Astrocyte (in vitro differentiated cells and primary cell): ENCODE measurements at regions not wholly inside any gene's neighbourhood (a gene's known extent, or its start where the extent isn't known, plus 50 kb on each side); places are given as distances from the start of the nearest gene placed in this dataset.

ENCODE experiments used
- DNase-seq: peaks from one replicate; pipeline ENCODE4 v3.0.0-alpha.2; 2010; ENCODE audit warnings: low read depth
- FAIRE-seq: peaks from 2 replicates; lab custom pipeline; 2011; peaks lifted over from hg19 to GRCh38; lab: Jason Lieb, UNC
- H2AFZ ChIP-seq: 2 replicates; pipeline ENCODE4 v1.6.0; 2012; ENCODE audit warnings: low read depth, low read length, inconsistent platforms
- H3K27ac ChIP-seq: 2 replicates; pipeline ENCODE4 v1.5.1; 2011; ENCODE audit warnings: low read depth, low read length, inconsistent platforms
- H3K27me3 ChIP-seq: 2 replicates; pipeline ENCODE4 v1.6.0; 2011; ENCODE audit warnings: low read length, inconsistent platforms; ENCODE audit not compliant: insufficient read depth
- H3K36me3 ChIP-seq: 2 replicates; pipeline ENCODE4 v1.5.1; 2011; ENCODE audit warnings: low read length, inconsistent platforms; ENCODE audit not compliant: insufficient read depth
- H3K4me1 ChIP-seq: 2 replicates; pipeline ENCODE4 v1.5.1; 2011; ENCODE audit warnings: low read length, inconsistent platforms; ENCODE audit not compliant: insufficient read depth
- H3K4me2 ChIP-seq: 2 replicates; pipeline ENCODE4 v1.6.0; 2012; ENCODE audit warnings: low read length, inconsistent platforms
- H3K4me3 ChIP-seq: 2 replicates; pipeline ENCODE4 v1.5.1; 2011; ENCODE audit warnings: low read depth, mild to moderate bottlenecking, low read length, inconsistent platforms; ENCODE audit not compliant: insufficient read depth
- H3K79me2 ChIP-seq: 2 replicates; pipeline ENCODE4 v1.6.0; 2012; ENCODE audit warnings: mild to moderate bottlenecking, low read length, inconsistent platforms; ENCODE audit not compliant: insufficient read depth
- H3K9ac ChIP-seq: 2 replicates; pipeline ENCODE4 v1.6.0; 2012; ENCODE audit warnings: mild to moderate bottlenecking, low read length, inconsistent platforms
- H3K9me3 ChIP-seq: 2 replicates; pipeline ENCODE4 v1.5.1; 2012; ENCODE audit warnings: low read depth, mild to moderate bottlenecking, low read length, inconsistent platforms; ENCODE audit not compliant: insufficient read depth
- H4K20me1 ChIP-seq: 2 replicates; pipeline ENCODE4 v1.6.0; 2012; ENCODE audit warnings: low read length, inconsistent platforms; ENCODE audit not compliant: insufficient read depth
- H3K27ac Mint-ChIP-seq: one replicate; pipeline ENCODE4 v1.8.0; 2021; ENCODE audit warnings: mild to moderate bottlenecking, mixed read lengths; ENCODE audit not compliant: unreplicated experiment
- H3K27me3 Mint-ChIP-seq: one replicate; pipeline ENCODE4 v1.8.0; 2021; ENCODE audit warnings: low read depth, mixed read lengths; ENCODE audit not compliant: unreplicated experiment
- H3K36me3 Mint-ChIP-seq: one replicate; pipeline ENCODE4 v1.8.0; 2021; ENCODE audit warnings: low read depth, mixed read lengths; ENCODE audit not compliant: unreplicated experiment
- H3K4me1 Mint-ChIP-seq: one replicate; pipeline ENCODE4 v1.8.0; 2021; ENCODE audit warnings: low read depth, mixed read lengths; ENCODE audit not compliant: unreplicated experiment
- H3K4me3 Mint-ChIP-seq: one replicate; pipeline ENCODE4 v1.8.0; 2021; ENCODE audit warnings: mild to moderate bottlenecking, moderate library complexity, mixed read lengths; ENCODE audit not compliant: unreplicated experiment
- H3K9me3 Mint-ChIP-seq: one replicate; pipeline ENCODE4 v1.8.0; 2021; ENCODE audit warnings: mild to moderate bottlenecking, mixed read lengths; ENCODE audit not compliant: unreplicated experiment
- EZH2 ChIP-seq: IDR thresholded peaks from 2 replicates; pipeline ENCODE4 v1.6.1; 2012; ENCODE audit warnings: mild to moderate bottlenecking, low read length, inconsistent platforms; ENCODE audit not compliant: insufficient read depth
- TF ChIP-seq, protein P1 (sequence below): IDR thresholded peaks from 2 replicates; pipeline ENCODE4 v1.5.1; 2011; ENCODE audit warnings: low read depth, mild to moderate bottlenecking, inconsistent platforms, low read length, moderate library complexity; ENCODE audit not compliant: insufficient read depth

DNA sequence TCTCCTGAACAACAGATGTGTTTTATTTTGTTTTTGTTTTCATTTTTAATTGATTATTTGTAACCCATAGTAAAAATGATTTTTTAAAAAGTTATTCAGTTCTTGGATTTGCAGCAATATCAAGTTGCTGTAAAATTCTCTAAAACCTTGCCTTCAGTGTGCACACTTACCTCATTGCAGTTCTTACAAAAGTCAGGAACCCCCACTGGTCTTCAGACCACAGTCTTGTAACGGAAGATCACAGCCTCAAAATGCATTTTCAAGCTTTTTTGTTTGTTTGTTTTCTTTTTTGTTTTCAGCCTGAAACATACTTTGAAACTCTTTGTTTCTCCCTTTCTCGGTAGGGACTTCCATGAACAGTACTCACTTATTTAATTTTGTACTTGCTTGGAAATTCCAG, 1012.8 kb upstream of the GYPC start:
- H3K27me3 ChIP-seq, result no peaks in the 10 kb centered on the region
- Mint-ChIP-seq H3K36me3 (no peaks in the 10 kb centered on the region), H3K9me3 (no peaks in the 10 kb centered on the region), H3K4me1 (no peaks in the 10 kb centered on the region), H3K4me3 (no peak overlapping the region), H3K27ac (no peak overlapping the region), H3K27me3 (no peaks in the 10 kb centered on the region)
- H3K4me1 ChIP-seq, result no peaks in the 10 kb centered on the region
- FAIRE-seq (no peak), DNase-seq (no peak)
- H3K9me3 ChIP-seq, result peaks cover 4% of the 10 kb centered on the region
- no peak overlapping the region for H2AFZ ChIP-seq
- TF ChIP-seq, protein P1, sequence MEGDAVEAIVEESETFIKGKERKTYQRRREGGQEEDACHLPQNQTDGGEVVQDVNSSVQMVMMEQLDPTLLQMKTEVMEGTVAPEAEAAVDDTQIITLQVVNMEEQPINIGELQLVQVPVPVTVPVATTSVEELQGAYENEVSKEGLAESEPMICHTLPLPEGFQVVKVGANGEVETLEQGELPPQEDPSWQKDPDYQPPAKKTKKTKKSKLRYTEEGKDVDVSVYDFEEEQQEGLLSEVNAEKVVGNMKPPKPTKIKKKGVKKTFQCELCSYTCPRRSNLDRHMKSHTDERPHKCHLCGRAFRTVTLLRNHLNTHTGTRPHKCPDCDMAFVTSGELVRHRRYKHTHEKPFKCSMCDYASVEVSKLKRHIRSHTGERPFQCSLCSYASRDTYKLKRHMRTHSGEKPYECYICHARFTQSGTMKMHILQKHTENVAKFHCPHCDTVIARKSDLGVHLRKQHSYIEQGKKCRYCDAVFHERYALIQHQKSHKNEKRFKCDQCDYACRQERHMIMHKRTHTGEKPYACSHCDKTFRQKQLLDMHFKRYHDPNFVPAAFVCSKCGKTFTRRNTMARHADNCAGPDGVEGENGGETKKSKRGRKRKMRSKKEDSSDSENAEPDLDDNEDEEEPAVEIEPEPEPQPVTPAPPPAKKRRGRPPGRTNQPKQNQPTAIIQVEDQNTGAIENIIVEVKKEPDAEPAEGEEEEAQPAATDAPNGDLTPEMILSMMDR, result no peak
- no peak for TF ChIP-seq EZH2
- no peak overlapping the region for H3K4me3 ChIP-seq
- no peaks in the 10 kb centered on the region for H3K36me3 ChIP-seq
- no peaks in the 10 kb centered on the region for H4K20me1 ChIP-seq
- H3K27ac ChIP-seq, result no peak overlapping the region
- no peak overlapping the region for H3K9ac ChIP-seq
- no peak overlapping the region for H3K4me2 ChIP-seq
- no peaks in the 10 kb centered on the region for H3K79me2 ChIP-seq

DNA sequence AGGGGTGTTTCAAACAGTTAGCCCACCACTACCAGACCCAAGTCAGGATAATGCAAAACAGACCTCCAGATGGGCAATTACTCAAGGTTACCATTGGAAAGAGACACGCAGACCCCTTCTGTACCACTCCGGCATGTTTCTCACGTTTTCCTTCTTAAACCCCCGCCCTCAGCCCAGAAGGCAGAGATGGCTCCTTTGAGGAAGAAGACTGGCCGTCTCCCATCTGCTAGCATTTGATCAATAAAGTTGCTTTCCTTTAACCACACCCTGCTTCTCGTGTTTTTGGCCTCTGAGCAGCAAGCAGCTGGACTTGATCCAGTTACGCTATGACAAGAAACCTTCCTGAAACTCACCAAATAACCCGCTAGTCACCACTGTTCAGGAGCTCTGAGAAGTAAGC, 1012.4 kb upstream of the GYPC start:
- no peak overlapping the region for H3K9ac ChIP-seq
- H3K27me3 Mint-ChIP-seq, result no peaks in the 10 kb centered on the region

DNA sequence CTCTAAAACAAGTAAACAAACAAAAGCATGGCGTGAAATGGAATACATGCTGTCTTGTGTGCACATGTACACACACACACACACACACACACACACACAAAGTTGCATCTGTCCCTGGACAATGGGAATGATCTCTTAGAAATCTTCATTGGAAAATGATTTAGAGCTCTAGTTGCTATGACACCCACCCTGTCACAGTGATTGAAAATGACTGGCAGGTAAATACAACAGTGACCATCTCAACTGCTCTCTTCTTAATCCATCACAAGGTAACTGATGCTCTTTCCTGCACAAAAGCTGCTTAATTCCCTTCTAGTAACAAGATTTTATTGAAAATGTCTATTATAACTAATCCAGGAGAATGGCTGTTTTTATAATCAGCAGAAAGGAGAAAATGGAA, 1011.7 kb upstream of the GYPC start:
- Histone ChIP-seq H3K4me2 (no peak overlapping the region), H3K4me1 (no peaks in the 10 kb centered on the region), H3K27me3 (no peaks in the 10 kb centered on the region), H4K20me1 (no peaks in the 10 kb centered on the region), H3K9me3 (peaks cover 4% of the 10 kb centered on the region), H3K79me2 (no peaks in the 10 kb centered on the region), H3K4me3 (no peak overlapping the region), H3K9ac (no peak overlapping the region), H2AFZ (no peak overlapping the region), H3K27ac (no peak overlapping the region), H3K36me3 (no peaks in the 10 kb centered on the region)
- no peak overlapping the region for H3K27ac Mint-ChIP-seq
- no peak overlapping the region for H3K4me3 Mint-ChIP-seq
- no peaks in the 10 kb centered on the region for H3K27me3 Mint-ChIP-seq
- H3K9me3 Mint-ChIP-seq, result no peaks in the 10 kb centered on the region
- DNase-seq (no peak), FAIRE-seq (no peak)
- no peak for TF ChIP-seq EZH2
- TF ChIP-seq, protein P1, result no peak
- no peaks in the 10 kb centered on the region for H3K36me3 Mint-ChIP-seq
- H3K4me1 Mint-ChIP-seq, result no peaks in the 10 kb centered on the region

More for the DNA sequence above, 1012.4 kb upstream of the GYPC start:
- no peak overlapping the region for H3K27ac ChIP-seq
- Mint-ChIP-seq H3K36me3 (no peaks in the 10 kb centered on the region), H3K4me1 (no peaks in the 10 kb centered on the region), H3K27ac (no peak overlapping the region), H3K4me3 (no peak overlapping the region), H3K9me3 (no peaks in the 10 kb centered on the region)
- no peak overlapping the region for H3K4me3 ChIP-seq
- no peak overlapping the region for H2AFZ ChIP-seq
- no peak for FAIRE-seq
- no peaks in the 10 kb centered on the region for H3K79me2 ChIP-seq
- H3K4me1 ChIP-seq, result no peaks in the 10 kb centered on the region
- no peak for TF ChIP-seq EZH2
- TF ChIP-seq, protein P1, result no peak
- H3K4me2 ChIP-seq, result no peak overlapping the region
- H3K36me3 ChIP-seq, result no peaks in the 10 kb centered on the region
- DNase-seq, result no peak
- H3K9me3 ChIP-seq, result peaks cover 4% of the 10 kb centered on the region
- H3K27me3 ChIP-seq, result no peaks in the 10 kb centered on the region
- H4K20me1 ChIP-seq, result no peaks in the 10 kb centered on the region
